GM12864 (cell line): ENCODE measurements at regions not wholly inside any gene's neighbourhood (a gene's known extent, or its start where the extent isn't known, plus 50 kb on each side); places are given as distances from the start of the nearest gene placed in this dataset.

Experiments
- DNase-seq: peaks from one replicate; pipeline ENCODE4 v3.0.0-alpha.2; 2011; ENCODE audit warnings: low read depth
- H3K4me3 ChIP-seq: 2 replicates; pipeline ENCODE4 v1.5.1; 2011; ENCODE audit warnings: mild to moderate bottlenecking, low read depth, low read length, control low read depth
- TF ChIP-seq, protein P1 (sequence below): IDR thresholded peaks from 2 replicates; pipeline ENCODE4 v1.5.1; 2011; ENCODE audit warnings: low read depth, mild to moderate bottlenecking, moderate library complexity, low read length, control low read depth, inconsistent platforms; ENCODE audit errors: missing control alignments

DNA sequence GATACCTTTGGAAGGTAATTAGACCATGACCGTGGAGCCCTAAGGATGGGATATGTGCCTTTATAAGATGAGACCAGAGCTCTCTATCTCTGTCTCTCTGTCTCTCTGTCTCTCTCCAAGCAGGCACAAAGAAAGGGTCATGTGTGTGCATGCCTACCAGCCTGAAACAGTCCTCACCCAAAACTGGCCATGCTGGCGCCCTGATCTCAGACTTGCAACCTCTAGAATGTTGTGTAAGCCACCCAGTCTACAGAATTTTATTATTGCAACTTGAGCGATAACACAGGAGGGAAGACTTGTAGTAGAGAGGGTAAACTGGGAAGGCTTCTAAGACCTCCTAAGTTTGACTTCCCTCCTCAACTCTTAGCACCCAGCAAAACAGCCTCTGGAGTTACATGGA is 124.1 kb upstream of the SERTAD2 start:
- no peak for DNase-seq
- TF ChIP-seq, protein P1, sequence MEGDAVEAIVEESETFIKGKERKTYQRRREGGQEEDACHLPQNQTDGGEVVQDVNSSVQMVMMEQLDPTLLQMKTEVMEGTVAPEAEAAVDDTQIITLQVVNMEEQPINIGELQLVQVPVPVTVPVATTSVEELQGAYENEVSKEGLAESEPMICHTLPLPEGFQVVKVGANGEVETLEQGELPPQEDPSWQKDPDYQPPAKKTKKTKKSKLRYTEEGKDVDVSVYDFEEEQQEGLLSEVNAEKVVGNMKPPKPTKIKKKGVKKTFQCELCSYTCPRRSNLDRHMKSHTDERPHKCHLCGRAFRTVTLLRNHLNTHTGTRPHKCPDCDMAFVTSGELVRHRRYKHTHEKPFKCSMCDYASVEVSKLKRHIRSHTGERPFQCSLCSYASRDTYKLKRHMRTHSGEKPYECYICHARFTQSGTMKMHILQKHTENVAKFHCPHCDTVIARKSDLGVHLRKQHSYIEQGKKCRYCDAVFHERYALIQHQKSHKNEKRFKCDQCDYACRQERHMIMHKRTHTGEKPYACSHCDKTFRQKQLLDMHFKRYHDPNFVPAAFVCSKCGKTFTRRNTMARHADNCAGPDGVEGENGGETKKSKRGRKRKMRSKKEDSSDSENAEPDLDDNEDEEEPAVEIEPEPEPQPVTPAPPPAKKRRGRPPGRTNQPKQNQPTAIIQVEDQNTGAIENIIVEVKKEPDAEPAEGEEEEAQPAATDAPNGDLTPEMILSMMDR = no peak
- no peak overlapping the region for H3K4me3 ChIP-seq

DNA sequence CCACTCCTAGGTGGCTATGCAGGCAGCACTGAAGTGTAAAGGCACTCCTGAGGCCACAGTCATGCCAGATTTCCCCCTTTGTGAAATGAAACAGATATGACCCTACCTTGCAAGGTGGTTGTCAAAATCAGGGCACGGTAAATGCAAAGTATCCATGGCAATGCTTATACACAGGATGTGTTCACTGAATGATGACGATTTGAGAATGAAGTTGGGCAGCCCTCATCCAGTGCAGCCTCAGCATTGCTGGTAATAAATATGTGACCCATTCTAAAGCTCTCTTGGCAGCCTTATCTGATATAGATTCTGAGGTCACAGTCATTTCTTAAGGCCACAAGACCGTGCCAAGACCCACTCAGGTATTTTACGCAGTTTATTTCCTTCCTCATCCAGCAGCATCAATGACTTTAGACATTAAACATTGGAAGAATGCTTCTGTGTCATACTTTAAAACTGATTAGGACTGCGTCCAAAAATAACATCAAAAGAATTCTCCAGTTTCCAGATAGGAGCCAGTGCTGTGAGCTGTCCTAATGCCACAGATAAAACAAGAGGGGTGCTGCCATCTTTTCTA is 125.5 kb upstream of the SERTAD2 start:
- TF ChIP-seq, protein P1 = no peak
- no peak for DNase-seq
- no peak overlapping the region for H3K4me3 ChIP-seq

DNA sequence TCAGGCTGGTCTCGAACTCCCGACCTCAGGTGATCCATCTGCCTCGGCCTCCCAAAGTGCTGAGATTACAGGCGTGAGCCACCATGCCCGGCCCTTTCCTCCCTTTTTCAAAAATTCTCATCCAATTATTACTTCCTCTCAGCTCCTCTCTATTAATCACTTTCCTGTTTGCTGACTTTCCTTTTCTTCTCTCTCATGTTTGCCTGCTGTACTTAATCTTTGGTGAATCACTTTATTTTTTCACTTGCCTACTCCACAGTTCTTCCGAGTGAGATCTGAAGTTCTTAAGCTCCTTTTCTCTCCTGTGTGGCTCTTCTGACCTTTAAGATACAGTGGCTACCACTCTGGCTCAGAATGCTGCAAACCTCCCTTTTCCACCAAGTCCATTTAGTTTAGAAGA is 126.3 kb upstream of the SERTAD2 start:
- no peak for DNase-seq
- TF ChIP-seq, protein P1 = no peak
- no peak overlapping the region for H3K4me3 ChIP-seq

DNA sequence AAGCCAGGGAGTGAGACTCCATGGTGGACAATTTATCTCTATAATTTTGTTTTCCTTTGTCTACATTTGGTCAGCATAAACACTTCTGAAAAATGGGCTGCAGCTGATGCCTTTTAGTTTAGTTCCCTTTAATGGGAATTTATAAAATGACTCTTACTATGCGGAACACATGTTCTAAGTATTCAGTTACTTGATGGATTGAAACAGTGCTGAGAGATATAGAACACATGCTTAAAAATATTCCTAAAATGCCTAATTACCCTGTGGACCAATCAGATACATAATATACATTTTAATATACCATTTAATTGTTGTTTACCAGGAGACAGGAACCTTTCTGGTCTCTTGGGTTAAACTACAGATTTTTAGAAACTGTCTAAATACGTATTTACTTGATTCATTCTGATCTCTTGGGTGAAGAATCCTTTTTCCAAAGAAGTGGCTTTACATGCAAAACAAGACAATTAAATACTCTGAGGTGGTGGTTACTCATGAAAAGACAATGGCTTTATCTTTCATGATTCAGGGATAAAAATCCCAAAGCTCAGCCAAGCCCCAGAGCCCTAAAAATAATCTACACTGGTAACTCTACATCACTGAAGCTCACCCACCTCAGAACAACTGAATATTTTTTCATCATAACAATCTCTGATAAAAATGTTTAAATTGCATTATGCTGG is 128.1 kb upstream of the SERTAD2 start:
- no peak for DNase-seq
- no peak overlapping the region for H3K4me3 ChIP-seq
- TF ChIP-seq, protein P1 = no peak

DNA sequence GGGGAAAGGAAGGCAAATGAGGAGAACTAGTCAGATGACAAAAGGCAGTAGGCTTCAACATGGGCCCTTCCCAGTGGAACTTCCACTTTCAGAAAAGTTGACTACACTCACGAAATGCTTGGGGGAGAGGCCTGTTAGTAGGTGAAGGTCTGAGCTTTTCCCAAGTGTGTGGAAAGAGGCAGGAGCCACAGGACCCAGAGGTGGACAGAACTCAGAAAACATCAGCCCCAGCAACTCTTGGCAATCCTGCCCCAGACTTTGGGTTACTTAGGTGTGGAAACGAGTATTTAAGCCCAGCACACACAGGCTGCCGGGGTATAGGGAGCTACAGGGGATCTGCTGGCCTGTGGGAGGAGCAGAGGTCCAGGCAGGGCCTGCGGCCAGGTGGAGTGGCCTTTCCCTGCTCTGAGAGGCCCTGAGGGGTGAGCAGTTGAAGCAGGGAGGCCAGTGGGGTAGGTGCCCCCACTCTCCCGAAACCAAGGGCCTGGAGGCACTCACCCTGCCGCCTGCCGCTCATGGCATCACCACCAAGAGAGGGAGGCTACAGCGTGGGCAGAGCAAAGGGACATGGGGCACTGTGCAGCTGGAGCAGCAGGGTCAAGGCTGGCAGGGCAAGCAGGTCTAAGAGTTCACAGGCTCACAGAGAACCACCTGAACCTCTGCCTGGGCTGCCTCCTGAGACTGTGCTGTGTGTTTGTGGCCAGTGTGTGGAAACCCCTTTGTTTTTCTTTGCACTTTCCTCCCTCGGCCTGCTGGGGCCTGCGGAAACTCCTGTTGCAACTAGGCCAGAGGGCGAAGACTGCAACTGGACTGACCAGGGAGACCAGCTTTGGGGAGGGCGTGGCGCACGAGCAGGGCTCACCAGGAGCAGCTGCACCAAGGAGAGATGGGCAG is 130.7 kb upstream of the SERTAD2 start:
- TF ChIP-seq, protein P1 = no peak
- no peak overlapping the region for H3K4me3 ChIP-seq
- DNase-seq = no peak

DNA sequence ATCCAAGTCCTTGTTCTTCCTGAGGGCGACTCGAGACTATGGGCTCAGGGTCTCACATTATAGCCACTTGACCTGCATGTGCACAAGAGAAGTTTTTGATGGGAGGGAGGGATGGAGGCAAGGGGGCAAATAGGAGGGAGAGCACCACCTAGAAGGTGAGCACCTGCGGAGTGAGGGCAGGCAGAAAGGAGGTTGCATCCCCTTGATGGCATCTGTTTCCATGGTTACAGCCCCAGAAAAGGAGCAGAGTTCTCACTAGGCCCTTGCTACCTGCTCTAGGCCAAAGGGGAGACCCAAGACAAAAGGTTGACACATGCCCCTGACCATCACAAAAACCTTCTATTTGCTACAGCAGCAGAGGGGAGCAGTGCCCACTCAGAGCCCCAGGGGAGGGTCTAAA is 131.5 kb upstream of the SERTAD2 start:
- H3K4me3 ChIP-seq = no peak overlapping the region
- no peak for DNase-seq
- TF ChIP-seq, protein P1 = no peak
